ENCODE measurements at regions not wholly inside any gene's neighbourhood (a gene's known extent, or its start where the extent isn't known, plus 50 kb on each side); places are given as distances from the start of the nearest gene placed in this dataset.

GRCh38 chr15:37824717-37825382 lies 109.6 kb upstream of the TMCO5A start:
- Histone ChIP-seq H3K4me3 (ENCODE audit: low read depth, low read length) (no peak overlapping the region), H3K9me3 (ENCODE audit: control insufficient read depth, insufficient read depth, low read length) (no peaks in the 10 kb centered on the region), H3K36me3 (ENCODE audit: control insufficient read depth, insufficient read depth, low read length) (no peaks in the 10 kb centered on the region), H3K4me1 (ENCODE audit: control insufficient read depth, insufficient read depth, low read length) (no peaks in the 10 kb centered on the region), H3K27me3 (ENCODE audit: control insufficient read depth, insufficient read depth, low read length) (no peaks in the 10 kb centered on the region), H3K27ac (ENCODE audit: low read depth, low read length) (no peak overlapping the region)
- DNase-seq (ENCODE audit: low read depth in 4 of 6, low spot score in 6 of 6) = no peak
- WGBS (ENCODE audit: insufficient coverage) = 85% methylated on average over 6 of the region's 6 CpGs

- Histone ChIP-seq H3K36me3 (ENCODE audit: control insufficient read depth, insufficient read depth, low read length) (no peaks in the 10 kb centered on the region), H3K9me3 (ENCODE audit: control insufficient read depth, insufficient read depth, low read length) (peaks cover 4% of the 10 kb centered on the region), H3K27ac (ENCODE audit: low read depth, low read length) (no peak overlapping the region), H3K27me3 (ENCODE audit: control insufficient read depth, insufficient read depth, low read length) (no peaks in the 10 kb centered on the region), H3K4me3 (ENCODE audit: low read depth, low read length) (no peak overlapping the region), H3K4me1 (ENCODE audit: control insufficient read depth, insufficient read depth, low read length) (no peaks in the 10 kb centered on the region)
- 50% methylated on average over 1 of the region's 3 CpGs for WGBS (ENCODE audit: insufficient coverage)
- peak in 2 of 6 donors; percentile 25 to 40 for DNase-seq (ENCODE audit: low read depth in 4 of 6, low spot score in 6 of 6)
Observed at GRCh38 chr15:37837276-37837675, 97.2 kb upstream of the TMCO5A start.

- Histone ChIP-seq H3K27me3 (ENCODE audit: control insufficient read depth, insufficient read depth, low read length) (no peaks in the 10 kb centered on the region), H3K4me1 (ENCODE audit: control insufficient read depth, insufficient read depth, low read length) (no peaks in the 10 kb centered on the region), H3K4me3 (ENCODE audit: low read depth, low read length) (no peak overlapping the region), H3K9me3 (ENCODE audit: control insufficient read depth, insufficient read depth, low read length) (no peaks in the 10 kb centered on the region), H3K27ac (ENCODE audit: low read depth, low read length) (no peak overlapping the region), H3K36me3 (ENCODE audit: control insufficient read depth, insufficient read depth, low read length) (no peaks in the 10 kb centered on the region)
- WGBS (ENCODE audit: insufficient coverage) = 100% methylated on average over 1 of the region's 3 CpGs
- no peak for DNase-seq (ENCODE audit: low read depth in 4 of 6, low spot score in 6 of 6)
Observed at GRCh38 chr15:37847776-37848175, 86.7 kb upstream of the TMCO5A start.

GRCh38 chr15:37856109-37856508 lies 78.3 kb upstream of the TMCO5A start:
- Histone ChIP-seq H3K27me3 (ENCODE audit: control insufficient read depth, insufficient read depth, low read length) (no peaks in the 10 kb centered on the region), H3K4me1 (ENCODE audit: control insufficient read depth, insufficient read depth, low read length) (no peaks in the 10 kb centered on the region), H3K36me3 (ENCODE audit: control insufficient read depth, insufficient read depth, low read length) (no peaks in the 10 kb centered on the region), H3K4me3 (ENCODE audit: low read depth, low read length) (no peak overlapping the region), H3K27ac (ENCODE audit: low read depth, low read length) (no peak overlapping the region), H3K9me3 (ENCODE audit: control insufficient read depth, insufficient read depth, low read length) (no peaks in the 10 kb centered on the region)
- no peak for DNase-seq (ENCODE audit: low read depth in 4 of 6, low spot score in 6 of 6)
- WGBS (ENCODE audit: insufficient coverage) = no CpG with 5 or more reads among the region's 5 CpGs

- H3K27ac ChIP-seq (ENCODE audit: low read depth, low read length) = no peak overlapping the region
- 83% methylated on average over 1 of the region's 2 CpGs for WGBS (ENCODE audit: insufficient coverage)
- H3K4me3 ChIP-seq (ENCODE audit: low read depth, low read length) = no peak overlapping the region
- H3K4me1 ChIP-seq (ENCODE audit: control insufficient read depth, insufficient read depth, low read length) = no peaks in the 10 kb centered on the region
- no peaks in the 10 kb centered on the region for H3K36me3 ChIP-seq (ENCODE audit: control insufficient read depth, insufficient read depth, low read length)
- DNase-seq (ENCODE audit: low read depth in 4 of 6, low spot score in 6 of 6) = no peak
- no peaks in the 10 kb centered on the region for H3K9me3 ChIP-seq (ENCODE audit: control insufficient read depth, insufficient read depth, low read length)
- H3K27me3 ChIP-seq (ENCODE audit: control insufficient read depth, insufficient read depth, low read length) = no peaks in the 10 kb centered on the region
Observed at GRCh38 chr15:37860896-37861295, 73.5 kb upstream of the TMCO5A start.

- H3K27ac ChIP-seq (ENCODE audit: low read depth, low read length) = no peak overlapping the region
- no peak overlapping the region for H3K4me3 ChIP-seq (ENCODE audit: low read depth, low read length)
- H3K4me1 ChIP-seq (ENCODE audit: control insufficient read depth, insufficient read depth, low read length) = no peaks in the 10 kb centered on the region
- WGBS (ENCODE audit: insufficient coverage) = 100% methylated on average over 1 of the region's 1 CpG
- H3K27me3 ChIP-seq (ENCODE audit: control insufficient read depth, insufficient read depth, low read length) = no peaks in the 10 kb centered on the region
- no peaks in the 10 kb centered on the region for H3K9me3 ChIP-seq (ENCODE audit: control insufficient read depth, insufficient read depth, low read length)
- no peak for DNase-seq (ENCODE audit: low read depth in 4 of 6, low spot score in 6 of 6)
- H3K36me3 ChIP-seq (ENCODE audit: control insufficient read depth, insufficient read depth, low read length) = no peaks in the 10 kb centered on the region
Observed at GRCh38 chr15:37865687-37866086, 68.8 kb upstream of the TMCO5A start.

GRCh38 chr15:37870711-37871110 lies 63.7 kb upstream of the TMCO5A start:
- Histone ChIP-seq H3K4me1 (ENCODE audit: control insufficient read depth, insufficient read depth, low read length) (no peaks in the 10 kb centered on the region), H3K4me3 (ENCODE audit: low read depth, low read length) (no peak overlapping the region), H3K9me3 (ENCODE audit: control insufficient read depth, insufficient read depth, low read length) (no peaks in the 10 kb centered on the region), H3K27me3 (ENCODE audit: control insufficient read depth, insufficient read depth, low read length) (no peaks in the 10 kb centered on the region), H3K36me3 (ENCODE audit: control insufficient read depth, insufficient read depth, low read length) (no peaks in the 10 kb centered on the region), H3K27ac (ENCODE audit: low read depth, low read length) (no peak overlapping the region)
- no peak for DNase-seq (ENCODE audit: low read depth in 4 of 6, low spot score in 6 of 6)

- no peaks in the 10 kb centered on the region for H3K9me3 ChIP-seq (ENCODE audit: control insufficient read depth, insufficient read depth, low read length)
- WGBS (ENCODE audit: insufficient coverage) = 14% methylated on average over 6 of the region's 9 CpGs
- peak in 2 of 6 donors; percentile 46 to 85 for DNase-seq (ENCODE audit: low read depth in 4 of 6, low spot score in 6 of 6)
- no peak overlapping the region for H3K4me3 ChIP-seq (ENCODE audit: low read depth, low read length)
- no peaks in the 10 kb centered on the region for H3K27me3 ChIP-seq (ENCODE audit: control insufficient read depth, insufficient read depth, low read length)
- no peaks in the 10 kb centered on the region for H3K36me3 ChIP-seq (ENCODE audit: control insufficient read depth, insufficient read depth, low read length)
- no peaks in the 10 kb centered on the region for H3K4me1 ChIP-seq (ENCODE audit: control insufficient read depth, insufficient read depth, low read length)
- no peak overlapping the region for H3K27ac ChIP-seq (ENCODE audit: low read depth, low read length)
Observed at GRCh38 chr15:37872661-37873060, 61.8 kb upstream of the TMCO5A start.

- H3K4me3 ChIP-seq (ENCODE audit: low read depth, low read length) = no peak overlapping the region
- 84% methylated on average over 2 of the region's 3 CpGs for WGBS (ENCODE audit: insufficient coverage)
- DNase-seq (ENCODE audit: low read depth in 4 of 6, low spot score in 6 of 6) = no peak
Observed at GRCh38 chr15:37873336-37873735, 61.1 kb upstream of the TMCO5A start.

GRCh38 chr15:37876900-37877299 lies 57.5 kb upstream of the TMCO5A start:
- Histone ChIP-seq H3K4me1 (ENCODE audit: control insufficient read depth, insufficient read depth, low read length) (no peaks in the 10 kb centered on the region), H3K9me3 (ENCODE audit: control insufficient read depth, insufficient read depth, low read length) (no peaks in the 10 kb centered on the region), H3K4me3 (ENCODE audit: low read depth, low read length) (no peak overlapping the region), H3K27ac (ENCODE audit: low read depth, low read length) (no peak overlapping the region), H3K27me3 (ENCODE audit: control insufficient read depth, insufficient read depth, low read length) (no peaks in the 10 kb centered on the region), H3K36me3 (ENCODE audit: control insufficient read depth, insufficient read depth, low read length) (no peaks in the 10 kb centered on the region)
- 90% methylated on average over 3 of the region's 3 CpGs for WGBS (ENCODE audit: insufficient coverage)
- no peak for DNase-seq (ENCODE audit: low read depth in 4 of 6, low spot score in 6 of 6)

More at GRCh38 chr15:37873336-37873735, 61.1 kb upstream of the TMCO5A start:
- Histone ChIP-seq H3K4me1 (ENCODE audit: control insufficient read depth, insufficient read depth, low read length) (no peaks in the 10 kb centered on the region), H3K9me3 (ENCODE audit: control insufficient read depth, insufficient read depth, low read length) (no peaks in the 10 kb centered on the region), H3K27me3 (ENCODE audit: control insufficient read depth, insufficient read depth, low read length) (no peaks in the 10 kb centered on the region), H3K36me3 (ENCODE audit: control insufficient read depth, insufficient read depth, low read length) (no peaks in the 10 kb centered on the region), H3K27ac (ENCODE audit: low read depth, low read length) (no peak overlapping the region)
